Activated T-cell treated with anti-CD3 and anti-CD28 coated beads, Interleukin-2, amount 50 U/mL, for 48 hours (primary cell): ENCODE measurements at regions not wholly inside any gene's neighbourhood (a gene's known extent, or its start where the extent isn't known, plus 50 kb on each side); places are given as distances from the start of the nearest gene placed in this dataset.

Source experiments
- DNase-seq, 2 experiments: peaks; one replicate each; pipeline ENCODE4 v3.0.0-alpha.2; 2020

GRCh38 chr12:34292736-34293625 lies 270.7 kb downstream of the ALG10 start:
- no peak for DNase-seq

DNA sequence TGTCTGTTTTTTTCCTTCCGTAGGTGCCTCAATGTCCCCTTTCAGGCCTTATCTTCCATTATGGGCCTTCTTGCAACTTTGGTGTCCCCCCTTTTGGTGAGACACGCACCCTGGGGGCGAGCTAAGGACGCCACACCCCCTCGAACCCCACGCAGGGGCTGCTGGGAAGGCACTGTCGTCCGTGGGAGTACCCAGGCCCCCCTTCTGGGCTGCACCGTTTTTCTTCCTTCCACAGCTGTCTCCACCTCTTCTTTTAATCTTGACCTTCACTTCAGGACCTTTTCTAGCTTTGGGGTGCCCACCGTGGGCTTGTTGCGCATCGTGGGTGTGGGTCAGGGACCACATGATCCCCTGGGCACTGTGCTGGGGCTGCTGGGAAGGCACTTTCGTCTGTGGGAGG lies 271.8 kb downstream of the ALG10 start:
- no peak for DNase-seq

DNA sequence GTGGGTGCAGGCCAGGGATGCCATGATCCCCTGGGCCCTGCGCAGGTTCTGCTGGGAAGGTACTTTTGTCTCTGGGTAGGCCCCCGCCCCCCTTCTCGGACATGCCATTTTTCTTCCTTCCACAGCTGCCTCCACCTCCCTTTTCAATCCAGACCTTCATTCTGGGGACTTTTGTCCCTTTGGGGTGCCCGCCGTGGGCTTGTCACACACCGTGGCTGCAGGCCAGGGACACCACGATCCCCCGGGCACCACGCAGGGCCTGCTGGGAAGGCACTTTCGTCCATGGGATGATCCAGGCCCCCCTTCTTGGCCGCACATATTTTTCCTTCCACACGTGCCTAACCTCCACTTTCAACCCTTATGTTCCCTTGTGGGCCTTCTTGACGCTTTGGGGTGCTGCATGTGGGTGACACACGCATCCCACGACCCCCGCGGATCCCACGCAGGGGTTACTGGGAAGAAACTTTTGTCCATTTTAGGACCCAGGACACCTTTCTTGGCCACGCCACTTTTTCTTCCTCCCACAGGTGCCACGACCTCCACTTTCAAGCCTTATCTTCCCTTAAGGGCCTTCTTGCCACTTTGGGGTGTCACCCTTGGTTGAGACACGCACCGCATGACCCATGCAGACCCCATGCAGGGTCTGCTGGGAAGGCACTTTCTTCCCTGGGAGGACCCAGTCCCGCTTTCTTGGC lies 272.5 kb downstream of the ALG10 start:
- DNase-seq, result no peak

DNA sequence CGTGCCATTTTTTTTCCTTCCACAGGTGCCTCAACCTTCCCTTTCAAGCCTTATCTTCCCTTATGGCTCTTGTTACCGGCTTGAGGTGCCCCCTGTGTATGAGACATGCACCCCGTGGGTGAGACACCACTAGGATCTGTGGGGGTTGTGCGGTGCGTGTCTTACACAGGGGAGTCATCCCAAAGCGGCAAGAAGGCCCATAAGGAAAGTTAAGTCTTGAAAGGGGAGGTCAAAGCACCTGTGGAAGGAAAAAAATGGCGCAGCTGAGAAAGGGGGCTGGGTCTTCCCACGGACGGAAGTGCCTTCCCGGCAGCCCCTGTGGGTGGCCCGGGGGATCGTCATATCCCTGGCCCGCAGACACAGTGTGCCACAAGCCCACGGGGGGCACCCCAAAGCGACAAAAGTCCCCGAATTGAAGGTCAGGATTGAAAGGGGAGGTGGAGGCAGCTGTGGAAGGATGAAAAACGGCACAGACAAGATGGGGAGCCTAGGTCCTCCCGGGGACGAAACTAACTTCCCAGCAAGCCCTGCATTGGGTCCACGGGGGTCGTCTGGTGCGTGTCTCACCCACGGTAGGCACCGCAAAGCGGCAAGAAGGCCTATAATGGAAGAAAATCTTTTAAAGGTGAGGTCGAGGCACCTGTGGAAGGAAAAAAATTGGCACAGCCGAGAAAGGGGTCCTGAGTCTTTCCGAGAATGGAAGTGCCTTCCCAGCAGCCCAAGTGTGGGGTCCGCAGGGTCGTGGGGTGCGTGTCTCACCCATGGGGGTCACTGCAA lies 273.3 kb downstream of the ALG10 start:
- DNase-seq, result no peak

GRCh38 chr12:34296143-34297041 lies 274.1 kb downstream of the ALG10 start:
- DNase-seq, result no peak

DNA sequence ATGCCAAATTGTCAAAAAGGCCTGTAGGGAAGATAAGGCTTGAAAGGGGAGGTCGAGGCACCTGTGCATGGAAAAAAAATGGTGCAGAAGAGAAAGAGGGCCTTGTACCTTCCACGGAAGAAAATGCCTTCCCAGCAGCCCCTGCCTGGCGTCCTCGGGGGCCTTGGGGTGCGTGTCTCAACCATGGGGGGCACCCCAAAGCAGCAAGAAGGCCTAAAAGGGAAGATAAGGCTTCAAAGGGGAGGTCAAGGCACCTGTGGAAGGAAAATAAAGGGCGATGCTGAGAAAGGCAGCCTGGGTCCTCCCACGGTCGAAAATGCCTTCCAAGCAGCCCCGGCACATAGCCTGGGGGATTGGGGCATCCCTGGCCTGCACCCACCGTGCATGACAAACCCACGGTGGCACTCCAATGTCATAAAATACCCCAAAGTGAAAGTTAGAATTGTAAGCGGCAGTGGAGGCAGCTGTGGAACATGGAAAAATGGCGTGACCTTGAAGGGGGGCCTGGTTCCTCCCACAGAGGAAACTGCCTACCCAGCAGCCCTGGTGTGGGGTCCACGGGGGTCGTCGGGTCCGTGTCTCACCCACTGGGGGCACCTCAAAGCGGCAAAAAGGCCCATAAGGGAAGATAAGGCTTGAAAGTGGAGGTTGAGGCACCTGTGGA lies 275.0 kb downstream of the ALG10 start:
- DNase-seq, result no peak

DNA sequence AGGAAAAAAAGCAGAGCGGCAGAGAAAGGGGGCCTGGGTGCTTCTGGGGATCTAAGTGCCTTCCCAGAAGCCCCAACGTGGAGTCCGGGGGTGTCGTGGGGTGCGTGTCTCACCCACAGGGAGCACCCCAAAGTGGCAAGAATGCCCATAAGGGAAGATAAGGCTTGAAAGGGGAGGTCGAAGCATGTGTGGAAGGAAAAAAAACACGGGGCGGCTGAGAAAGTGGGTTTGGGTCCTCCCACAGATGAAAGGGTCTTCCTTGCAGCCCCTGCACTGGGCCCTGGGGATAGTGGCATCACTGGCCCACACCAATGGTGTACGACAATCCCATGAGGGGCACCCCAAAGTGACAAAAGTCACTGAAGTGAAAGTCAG lies 275.5 kb downstream of the ALG10 start:
- no peak for DNase-seq

DNA sequence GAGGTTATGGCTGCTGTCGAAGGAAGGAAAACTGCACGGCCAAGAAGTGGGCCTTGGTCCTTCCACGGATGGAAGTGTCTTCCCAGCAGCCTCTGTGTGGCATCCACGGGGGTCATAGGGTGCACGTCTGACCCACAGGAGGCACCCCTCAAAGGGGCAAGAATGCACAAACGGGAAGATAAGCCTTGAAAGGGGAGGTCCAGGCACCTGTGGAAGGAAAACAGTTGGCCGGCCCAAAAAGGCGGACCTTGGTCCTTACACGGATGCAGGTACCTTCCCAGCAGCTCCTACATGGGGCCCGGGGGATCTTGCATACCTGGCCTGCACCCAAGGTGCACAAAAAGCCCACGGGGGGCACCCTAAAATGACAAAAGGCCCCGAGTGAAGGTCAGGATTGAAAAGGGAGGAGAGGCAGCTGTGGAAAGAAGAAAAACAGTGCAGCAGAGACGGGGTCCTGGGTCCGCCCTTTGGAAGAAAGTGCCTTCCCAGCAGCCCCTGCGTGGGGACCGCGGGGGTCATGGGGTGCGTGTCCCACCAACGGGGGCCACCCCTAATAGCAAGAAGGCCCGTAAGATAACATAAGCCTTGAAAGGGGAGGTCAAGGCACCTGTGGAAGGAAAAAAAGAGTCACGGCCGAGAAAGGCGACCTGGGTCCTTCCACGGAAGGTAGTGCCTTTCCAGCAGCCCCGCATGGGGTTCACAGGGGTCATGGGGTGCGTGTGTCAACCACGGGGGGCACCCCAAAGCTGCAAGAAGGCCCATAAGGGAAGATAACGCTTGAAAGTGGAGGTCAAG lies 276.1 kb downstream of the ALG10 start:
- DNase-seq, result no peak

GRCh38 chr12:34298971-34299801 lies 276.9 kb downstream of the ALG10 start:
- DNase-seq, result no peak

GRCh38 chr12:34299802-34300193 lies 277.5 kb downstream of the ALG10 start:
- DNase-seq, result no peak

DNA sequence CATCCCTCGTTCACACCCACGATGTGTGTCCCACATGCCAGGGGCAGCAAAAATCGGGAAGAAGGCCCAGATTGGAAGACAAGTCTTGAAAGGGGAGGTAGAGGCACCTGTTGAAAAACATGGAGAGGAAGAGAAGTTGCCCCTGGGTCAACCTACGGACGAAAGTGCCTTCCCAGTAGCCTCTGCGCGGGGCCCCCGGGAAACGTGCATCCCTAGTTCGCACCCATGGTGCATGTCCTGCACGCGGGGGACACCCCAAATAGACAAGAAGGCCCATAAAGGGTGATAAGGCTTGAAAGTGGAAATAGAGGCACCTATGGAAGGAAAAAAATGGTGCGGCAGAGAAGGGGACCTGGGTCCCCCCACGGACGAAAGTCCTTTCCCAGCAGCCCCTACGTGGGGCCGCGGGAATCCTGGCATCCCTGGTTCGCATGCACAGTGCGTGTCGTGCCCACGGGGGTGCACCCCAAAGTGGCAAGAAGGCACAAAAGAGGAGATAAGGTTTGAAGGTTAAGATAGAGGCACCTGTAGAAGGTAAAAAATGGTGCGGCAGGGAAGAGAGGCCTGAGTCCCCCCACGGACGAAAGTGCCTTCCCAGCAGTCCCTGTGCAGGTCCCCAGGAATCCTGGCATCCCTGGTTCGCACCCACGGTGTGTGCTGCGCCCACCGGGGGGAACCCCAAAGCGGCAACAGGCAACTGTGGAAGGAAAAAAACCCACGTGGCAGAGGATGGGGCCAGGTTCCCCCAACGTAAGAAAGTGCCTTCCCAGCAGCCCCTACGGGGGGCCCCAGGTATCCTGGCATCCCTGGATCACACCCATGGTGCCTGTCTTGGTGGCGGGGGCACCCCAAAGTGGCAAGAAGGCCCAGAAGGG lies 278.3 kb downstream of the ALG10 start:
- no peak for DNase-seq

DNA sequence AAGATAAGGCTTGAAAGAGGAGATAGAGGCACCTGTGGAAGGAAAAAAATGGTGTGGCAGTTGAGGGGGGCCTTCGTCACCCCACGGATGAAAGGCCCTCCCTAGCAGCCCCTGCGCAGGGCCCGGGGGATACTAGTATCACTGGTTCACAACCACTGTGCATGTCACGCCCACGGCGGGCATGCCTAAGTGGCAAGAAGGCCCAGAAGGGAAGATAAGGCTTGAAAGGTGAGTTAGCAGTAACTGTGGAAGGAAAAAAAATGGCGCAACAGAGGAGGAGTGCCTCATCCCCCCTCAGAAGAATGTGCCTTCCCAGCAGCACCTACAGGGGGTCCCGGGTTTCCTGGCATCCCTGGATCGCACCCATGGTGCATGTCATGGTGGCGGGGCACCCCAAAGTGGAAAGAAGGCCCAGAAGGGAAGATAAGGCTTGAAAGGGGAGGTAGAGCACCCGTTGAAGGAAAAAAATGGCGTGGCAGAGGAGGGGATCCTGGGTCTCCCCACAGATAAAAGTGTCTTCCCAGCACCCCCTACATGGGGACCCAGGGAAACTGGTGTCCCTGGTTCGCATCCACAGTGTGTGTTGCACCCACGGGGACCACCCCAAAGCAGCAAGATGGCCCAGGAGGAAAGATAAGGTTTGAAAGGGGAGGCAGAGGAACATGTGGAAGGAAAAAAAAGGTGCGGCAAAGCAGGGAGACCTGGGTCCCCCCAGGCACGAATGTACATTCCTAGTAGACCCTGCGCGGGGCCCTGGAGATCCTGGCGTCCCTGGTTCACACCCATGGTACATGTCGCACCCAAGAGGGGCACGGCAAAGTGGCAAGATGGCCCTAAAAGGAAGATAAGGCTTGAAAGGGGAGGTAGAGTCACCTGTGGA lies 279.2 kb downstream of the ALG10 start:
- no peak for DNase-seq

GRCh38 chr12:34302131-34302885 lies 280.0 kb downstream of the ALG10 start:
- DNase-seq, result no peak

DNA sequence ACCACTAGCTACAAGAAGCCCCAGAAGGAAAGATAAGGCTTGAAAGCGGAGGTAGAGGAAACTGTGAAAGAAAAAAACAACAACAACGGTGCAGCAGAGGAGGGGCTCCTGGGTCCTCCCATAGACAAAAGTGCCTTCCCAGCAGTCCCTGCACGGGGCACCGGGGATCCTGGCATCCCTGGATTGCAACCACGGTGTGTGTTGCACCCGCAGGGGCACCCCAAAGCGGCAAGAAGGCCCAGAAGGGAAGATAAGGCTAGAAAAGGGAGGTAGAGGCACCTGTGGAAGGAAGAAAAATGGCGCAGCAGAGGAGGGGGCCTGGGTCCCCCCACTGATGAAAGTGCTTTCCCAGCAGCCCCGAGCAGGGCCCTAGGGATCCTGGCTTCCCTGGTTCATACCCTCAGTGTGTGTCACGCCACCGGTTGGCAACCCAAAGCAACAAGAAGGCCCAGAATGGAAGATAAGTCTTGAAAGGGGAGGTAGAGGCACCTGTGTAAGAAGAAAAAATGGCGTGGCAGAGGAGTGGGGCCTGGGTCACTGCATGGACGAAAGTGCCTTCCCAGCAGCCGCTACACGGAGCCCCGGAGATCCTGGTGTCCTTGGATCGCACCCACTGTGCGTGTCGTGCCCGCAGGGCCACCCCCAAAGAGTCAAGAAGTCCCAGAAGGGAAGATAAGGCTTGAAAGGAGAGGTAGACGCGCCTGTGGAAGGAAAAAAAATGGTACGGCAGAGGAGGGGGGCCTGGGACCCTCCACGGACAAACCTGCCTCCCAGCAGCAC lies 281.0 kb downstream of the ALG10 start:
- DNase-seq, result no peak

DNA sequence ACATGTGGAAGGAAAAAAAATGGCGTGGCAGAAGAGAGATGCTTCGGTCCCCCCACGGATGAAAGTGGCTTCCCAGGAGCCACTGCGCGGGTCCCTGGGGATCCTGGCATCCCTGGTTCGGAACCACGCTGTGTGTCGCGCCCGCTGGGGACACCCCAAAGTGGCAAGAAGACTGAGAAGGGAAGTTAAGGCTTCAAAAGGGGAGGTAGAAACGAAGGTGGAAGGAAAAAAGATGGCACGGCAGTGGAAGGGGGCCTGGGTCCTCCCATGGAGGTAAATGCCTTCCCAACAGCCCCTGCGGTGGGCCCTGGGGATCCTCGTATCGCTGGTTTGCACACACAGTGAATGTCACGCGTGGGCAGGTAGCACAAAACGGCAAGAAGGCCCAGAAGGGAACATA lies 281.7 kb downstream of the ALG10 start:
- DNase-seq, result no peak

GRCh38 chr12:34304546-34304945 lies 282.2 kb downstream of the ALG10 start:
- DNase-seq, result no peak
